ENCODE measurements at regions not wholly inside any gene's neighbourhood (a gene's known extent, or its start where the extent isn't known, plus 50 kb on each side); places are given as distances from the start of the nearest gene placed in this dataset.

- TF ChIP-seq POLR2A (IDR thresholded peaks at IDR 0.05; ENCODE audit: low read depth, low read length) (no peak), POLR2AphosphoS5 (IDR thresholded peaks at IDR 0.05; ENCODE audit: low read depth, low read length) (no peak)
These were observed 362.7 kb upstream of the CFAP20DC start for GRCh38 chr3:59412516-59412915.

Measured in GM12892 (cell line).